ENCODE measurements at regions not wholly inside any gene's neighbourhood (a gene's known extent, or its start where the extent isn't known, plus 50 kb on each side); places are given as distances from the start of the nearest gene placed in this dataset.
"Not testable (repeated sequence)": the region's sequence is repeated elsewhere in the genome, so short reads cannot be mapped to it uniquely, and the experiment has no call there.

DNA sequence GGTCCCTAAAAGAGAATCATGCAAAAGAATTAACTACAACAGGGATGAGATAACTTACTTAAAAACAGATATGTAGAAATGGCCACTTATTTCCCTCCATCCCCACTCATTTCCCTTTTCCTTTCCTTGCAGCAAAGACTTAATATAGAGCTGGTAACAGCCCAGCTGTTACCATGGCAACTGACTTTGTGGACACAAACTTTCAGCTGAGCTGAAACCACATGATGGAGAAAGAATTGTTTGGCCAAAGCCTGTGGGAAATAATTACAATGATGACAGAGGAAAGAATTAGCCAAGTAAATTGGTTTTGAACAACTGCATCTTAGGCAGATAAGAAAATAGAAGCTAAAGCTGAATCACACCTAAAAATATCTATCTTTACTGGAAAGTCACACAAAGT, 364.9 kb downstream of the GALC start:
- no peak for DNase-seq

DNA sequence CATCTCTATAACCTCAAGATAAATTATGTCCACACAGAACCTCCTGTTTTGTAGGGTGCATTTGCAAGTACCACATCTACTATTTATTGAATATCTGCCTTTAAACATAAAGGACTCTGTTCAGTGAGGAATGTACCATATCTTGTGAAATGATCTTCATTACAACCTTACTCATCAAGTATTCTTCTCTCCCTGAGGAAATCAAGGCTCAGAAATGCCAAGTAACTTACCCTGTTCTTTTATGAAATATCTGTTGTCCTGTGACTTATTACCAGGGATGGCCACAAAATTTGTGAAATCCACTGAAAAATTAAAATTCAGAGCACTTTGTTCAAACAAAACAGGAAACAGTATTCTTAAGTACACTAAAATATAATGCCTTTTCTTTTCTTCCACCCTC, 366.7 kb downstream of the GALC start:
- no peak for DNase-seq

DNA sequence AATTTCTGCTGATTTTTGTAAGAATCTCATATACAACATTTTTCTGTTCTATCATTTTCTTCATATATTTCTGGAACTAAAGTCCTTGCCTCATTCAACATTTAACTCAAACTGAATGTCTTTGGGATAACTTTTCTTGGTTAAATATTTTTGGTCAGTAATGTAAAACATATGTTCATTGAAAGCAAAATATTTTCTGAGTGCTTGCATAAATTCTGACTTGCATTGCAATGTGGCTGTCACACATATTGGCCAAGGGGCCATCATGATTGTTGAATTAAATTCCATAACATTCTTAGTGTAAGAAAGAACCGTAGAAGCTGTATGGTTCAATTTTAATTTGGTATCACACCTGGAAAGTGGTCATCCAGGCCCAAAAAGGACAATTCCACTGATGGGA, 369.4 kb downstream of the GALC start:
- no peak for DNase-seq

DNA sequence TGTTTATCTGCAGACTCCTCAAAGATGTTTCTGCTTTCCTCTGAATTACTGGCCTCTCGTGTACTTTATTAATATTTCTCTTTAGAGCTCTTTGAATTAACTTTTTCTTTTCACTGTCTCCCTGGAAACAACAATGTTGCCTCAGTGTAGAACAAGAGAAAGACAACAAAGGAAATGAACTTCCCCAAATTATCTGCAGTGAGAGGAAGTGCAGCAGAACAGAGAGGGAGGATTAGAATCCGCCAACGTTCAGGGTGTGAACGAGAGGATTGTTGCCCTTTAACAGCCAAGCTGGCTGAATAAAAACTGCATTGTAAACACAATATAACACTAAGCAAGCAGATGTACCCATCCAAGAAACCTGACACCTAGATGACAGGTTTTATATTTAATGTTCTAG, 375.9 kb downstream of the GALC start:
- DNase-seq: no peak

DNA sequence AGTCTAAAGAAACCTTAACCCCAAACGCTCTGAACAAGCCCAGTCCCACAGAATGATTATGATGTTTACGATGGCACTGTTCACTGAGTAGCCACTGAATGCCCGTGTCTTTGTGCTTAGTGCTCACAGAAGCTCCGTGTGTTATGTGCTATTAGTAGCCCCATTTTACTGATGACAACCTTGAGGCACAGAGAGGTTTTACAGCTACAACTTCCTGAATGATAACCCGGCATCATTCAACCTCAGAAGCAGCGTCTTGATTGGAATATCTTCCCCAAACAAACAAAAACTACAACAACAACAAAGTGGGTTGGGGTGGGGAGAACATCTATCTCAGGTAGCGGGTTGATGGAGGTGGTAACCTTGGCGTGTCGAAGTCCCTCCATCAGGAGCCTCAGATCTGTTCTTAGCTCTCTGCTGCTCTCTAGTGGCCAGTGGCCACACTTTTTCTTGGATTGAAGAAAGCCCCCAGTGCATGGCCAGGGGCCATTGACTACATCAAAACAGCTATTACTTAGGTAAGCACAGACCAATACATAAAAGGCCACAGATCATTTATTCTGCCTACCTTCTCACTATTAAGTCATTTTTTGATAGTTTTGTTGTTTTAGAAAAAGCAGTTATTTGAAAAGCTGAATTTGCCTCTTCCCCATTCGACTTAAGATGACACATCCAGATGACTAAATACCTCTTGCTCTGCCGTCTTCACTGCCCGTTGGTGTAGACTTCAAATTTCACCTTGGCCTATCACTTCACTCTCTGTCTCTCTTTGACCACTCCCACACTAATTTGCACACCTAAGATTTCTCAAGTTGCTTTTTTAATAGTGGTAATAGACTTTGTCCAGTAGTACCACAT, 376.9 kb downstream of the GALC start:
- DNase-seq: no peak

DNA sequence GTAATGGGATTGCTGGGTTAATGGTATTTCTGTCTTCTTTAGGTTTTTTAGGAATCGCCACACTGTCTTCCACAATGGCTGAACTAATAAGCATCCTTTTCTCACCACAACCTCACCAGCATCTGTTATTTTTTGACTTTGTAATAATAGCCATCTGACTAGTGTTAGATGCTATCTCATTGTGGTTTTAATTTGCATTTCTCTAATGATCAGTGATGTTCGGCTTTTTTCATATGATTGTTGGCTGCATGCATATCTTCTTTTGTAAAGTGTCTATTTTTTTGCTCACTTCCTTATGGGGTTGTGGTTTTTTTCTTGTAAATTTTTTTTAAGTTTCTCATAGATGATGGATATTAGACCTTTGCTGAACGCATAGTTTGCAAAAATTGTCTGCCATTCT, 377.9 kb downstream of the GALC start:
- no peak for DNase-seq

DNA sequence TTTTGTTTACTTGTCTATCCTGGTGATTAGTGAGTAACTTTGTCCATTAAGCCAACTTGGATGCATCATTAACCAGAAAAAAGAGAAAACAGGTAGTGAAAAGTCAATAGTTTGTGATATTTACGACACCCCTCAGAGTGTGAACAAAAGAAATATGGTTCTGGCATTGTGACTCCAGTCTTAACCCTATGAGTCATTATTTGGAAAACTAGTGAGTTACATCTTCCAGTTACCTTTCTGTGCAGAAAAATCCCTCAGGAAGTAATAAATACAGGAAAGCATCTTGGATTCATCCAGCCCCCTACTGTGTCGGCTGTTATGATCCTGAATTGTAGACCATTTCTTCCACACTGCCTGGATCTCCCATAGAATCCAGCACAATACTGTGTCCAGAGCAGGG, 379.1 kb downstream of the GALC start:
- DNase-seq: no peak

DNA sequence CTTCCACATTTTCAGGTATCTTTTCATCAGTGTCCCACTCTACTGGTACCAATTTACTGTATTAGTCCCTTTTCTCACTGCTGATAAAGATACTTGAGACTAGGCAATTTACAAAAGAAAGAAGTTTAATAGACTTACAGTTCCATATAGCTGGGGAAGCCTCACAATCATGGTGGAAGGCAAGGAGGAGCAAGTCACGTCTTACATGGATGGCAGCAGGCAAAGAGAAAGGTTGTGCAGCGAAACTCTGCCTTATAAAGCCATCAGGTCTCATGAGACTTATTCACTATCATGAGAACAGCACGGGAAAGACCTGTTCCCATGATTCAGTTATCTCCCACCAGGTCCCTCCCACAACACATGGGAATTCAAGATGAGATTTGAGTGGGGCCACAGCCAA, 385.9 kb downstream of the GALC start:
- DNase-seq: not testable (repeated sequence)

DNA sequence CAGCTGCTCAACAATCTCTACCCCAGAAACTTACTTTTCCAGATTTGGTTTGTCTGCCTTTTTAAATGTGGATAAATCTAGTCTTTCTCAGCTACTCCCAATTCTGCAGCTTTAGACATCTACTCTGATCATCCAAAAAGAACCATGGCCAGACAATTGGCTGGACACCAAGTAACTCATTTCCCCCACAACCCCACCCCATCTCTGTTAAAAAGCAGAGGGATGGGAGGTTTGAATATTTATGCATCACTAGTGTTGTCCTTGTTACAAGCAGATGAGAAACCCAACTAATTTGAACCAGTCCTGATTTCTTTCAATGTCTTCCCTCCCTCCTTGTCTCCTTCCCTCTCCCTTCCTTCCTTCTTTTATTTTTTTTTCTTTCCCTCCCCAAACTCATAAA, 391.9 kb downstream of the GALC start:
- DNase-seq: no peak

DNA sequence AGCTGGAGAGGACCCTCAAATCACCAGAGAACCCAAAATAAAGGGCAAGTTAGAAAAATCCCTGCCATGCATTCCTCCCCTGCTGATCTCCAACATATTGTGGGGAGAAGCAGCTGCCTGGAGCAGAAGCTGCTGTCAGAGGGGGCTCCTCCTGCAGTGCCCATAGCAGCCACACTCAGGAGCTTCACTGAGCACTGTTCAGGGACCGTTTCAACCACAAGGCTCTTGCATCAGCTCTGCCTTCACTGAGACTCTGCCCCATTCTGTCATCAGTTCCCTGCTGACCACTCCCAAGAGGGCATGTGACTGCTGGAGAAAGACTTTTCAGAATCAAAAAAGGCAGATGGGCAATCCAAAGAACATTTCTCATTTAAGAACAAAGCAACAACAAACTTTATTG, 392.7 kb downstream of the GALC start:
- no peak for DNase-seq

DNA sequence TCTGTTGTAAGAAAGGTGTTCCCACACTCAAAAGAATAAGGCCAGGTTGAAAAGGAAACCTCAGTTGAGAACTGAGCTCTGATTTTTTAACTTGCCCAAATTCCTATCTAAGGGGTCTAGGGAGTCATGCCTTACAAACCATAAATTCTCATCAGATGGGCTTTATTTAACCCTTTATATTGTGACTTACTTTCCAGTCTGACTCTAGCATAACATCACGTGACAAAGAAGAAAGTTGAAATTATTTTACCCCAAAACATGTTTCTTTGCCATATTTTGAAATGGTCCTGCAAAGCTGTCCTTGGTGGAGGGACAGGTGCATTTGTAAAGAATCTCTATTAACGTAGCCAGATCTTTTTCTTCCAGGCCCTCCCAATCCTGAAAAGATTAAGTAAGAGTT, 411.7 kb downstream of the GALC start:
- no peak for DNase-seq

DNA sequence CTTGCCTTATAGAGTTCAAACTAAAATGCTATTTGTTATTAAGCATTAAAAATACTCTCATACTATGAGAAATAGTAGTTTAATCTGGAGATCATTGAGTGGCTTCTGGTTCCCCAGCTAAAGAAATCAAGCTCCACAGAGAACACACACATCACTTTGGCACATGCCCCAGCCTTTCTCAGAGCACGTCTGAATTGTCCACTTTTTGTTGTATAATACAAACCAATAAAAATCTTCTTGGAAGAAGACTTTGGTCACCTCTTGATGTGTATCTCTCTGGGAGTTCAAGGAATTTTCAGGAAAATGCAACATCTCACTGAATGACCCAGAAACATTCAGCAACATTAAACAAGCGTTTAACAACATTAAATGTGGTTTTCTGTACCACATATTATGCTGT, 413.9 kb downstream of the GALC start:
- no peak for DNase-seq

DNA sequence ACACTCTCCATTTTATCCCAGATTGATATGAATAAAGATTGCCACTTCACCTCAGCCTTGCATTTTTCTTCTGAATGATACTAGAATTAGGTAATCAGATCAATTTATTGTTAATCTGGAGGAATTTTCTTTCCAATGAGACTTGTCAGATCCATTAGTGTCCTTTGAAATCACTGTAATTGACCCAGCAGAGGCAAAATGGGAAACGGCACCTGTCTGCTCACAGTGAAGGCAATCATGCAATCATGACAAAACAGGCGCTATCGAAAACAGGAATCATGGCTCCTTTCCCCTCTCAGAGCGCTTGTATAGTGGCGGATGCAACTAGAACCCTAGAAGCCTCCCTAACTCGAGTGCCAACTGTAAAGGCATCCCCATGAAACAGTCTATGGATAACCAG, 417.6 kb downstream of the GALC start:
- DNase-seq: no peak

DNA sequence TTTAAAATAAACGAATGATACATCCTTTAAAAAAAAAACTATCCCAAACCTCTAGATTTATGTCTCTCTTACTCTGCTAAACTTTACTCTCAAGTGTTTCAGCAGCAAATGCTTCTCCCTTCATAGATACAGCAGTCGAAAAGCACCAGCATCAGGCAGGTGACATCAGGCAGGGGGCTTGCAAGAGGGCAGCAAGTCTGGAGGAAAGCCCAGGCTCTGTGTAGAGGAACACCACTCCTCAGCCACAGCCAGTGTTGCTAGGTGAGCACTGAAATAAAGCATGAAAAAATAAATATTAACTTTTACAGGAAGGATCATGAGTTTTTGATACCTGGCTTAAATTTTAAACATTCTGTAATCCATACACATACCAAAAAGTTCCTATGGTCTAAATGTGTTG, 419.4 kb downstream of the GALC start:
- DNase-seq: no peak

DNA sequence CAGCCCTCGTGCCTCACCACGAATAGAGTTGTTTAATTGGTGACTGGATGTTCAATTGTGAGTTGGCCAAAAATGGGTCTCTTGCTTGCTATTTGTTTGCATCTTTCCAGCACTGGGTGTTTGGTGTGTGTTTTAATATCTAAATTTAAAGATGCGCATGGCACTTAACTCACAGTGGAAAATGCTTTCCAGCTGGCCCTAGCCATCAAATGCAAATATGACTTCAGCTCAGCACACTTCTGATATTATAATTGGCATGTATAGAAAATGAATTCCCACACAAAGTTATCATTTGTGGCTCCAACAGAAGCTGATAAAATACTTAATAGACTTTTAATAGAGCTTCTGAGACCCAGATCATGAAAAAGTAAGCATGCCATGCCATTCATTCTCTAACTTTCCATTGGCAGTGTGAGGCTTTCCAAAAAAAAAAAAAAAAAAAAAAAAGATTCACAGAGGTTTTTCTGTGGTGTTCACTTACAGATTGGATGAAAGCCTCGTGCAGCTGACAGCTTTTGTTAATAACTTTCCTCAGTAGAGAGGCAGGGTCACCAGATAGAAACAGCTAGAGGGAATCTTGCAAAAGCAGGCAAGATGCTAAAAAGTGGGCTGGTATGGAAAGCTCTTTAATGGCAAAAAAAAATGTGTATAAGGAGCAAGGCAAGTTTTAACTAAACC, 425.2 kb downstream of the GALC start:
- DNase-seq: no peak

DNA sequence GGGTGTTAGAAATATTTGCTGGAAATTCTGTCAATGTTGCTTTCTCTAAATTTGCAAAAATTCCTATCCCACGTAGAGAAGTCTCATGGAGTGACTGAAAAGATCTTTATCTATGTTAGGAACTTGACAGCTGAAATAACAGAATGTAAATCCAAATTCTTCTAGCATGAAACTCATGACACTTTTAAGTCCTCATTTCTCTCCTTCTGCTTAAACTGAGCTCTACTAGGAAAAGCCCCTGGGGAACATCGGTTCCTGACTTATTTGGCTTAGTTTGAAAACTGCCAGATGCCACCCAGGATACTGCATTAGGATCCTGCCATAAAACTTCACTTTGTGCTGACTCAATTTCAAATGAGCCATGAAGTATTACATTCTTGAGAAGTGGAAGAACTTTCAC, 426.0 kb downstream of the GALC start:
- DNase-seq: no peak

DNA sequence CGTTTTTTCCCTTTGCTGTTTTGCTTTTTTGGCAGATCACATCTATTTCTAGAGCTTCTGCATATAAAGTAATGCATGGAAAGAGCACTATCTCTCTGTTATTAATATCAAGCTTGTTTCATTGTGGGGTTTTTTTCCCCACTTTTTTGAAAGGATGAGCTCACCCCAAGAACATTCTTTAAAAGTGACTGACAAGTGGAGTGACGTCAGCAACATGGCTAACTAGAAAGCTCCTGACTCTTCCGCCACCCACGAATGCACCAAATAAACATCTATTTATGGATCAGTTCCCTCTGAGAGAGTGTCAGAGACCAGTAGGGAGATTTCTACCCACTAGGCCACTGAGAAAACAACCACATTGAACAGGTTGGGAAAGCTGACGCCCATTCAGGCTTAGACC, 445.4 kb downstream of the GALC start:
- DNase-seq: no peak

DNA sequence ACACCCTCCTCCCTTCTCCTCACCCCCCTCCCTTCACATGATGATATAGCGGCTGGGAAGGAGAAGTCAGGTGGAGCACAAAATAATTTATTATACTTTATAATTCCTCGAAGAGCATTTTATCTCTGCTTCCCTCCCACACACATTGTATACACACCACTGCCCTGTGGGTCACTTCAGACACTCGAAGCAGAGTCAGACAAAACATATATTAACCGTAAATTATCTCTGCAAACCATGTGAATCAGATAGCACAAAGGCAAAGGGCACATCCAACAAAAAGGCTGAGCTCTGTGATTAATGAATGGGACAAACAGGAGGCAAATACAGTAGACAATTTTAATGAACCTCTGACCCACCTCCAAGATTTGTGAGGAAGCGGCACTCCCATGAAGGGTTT, 450.7 kb downstream of the GALC start:
- no peak for DNase-seq

DNA sequence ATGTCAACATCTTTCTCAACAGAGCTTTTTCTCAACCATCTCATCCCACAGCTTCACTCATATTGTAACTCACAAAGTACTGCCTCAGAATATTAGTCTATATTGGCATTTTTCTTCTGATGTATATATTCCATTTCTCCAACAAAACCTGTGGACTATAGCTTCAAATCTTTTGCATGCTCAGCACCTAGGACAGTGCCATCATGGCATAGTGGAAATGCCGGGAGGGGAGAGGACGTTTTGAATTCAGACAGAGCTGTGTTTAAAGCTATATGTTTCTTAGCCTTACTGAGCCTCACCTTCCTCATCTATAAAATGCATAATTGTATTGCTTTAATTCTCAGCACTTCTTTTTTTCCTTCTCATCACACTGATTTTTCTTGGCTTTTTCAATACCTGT, 452.6 kb downstream of the GALC start:
- no peak for DNase-seq

DNA sequence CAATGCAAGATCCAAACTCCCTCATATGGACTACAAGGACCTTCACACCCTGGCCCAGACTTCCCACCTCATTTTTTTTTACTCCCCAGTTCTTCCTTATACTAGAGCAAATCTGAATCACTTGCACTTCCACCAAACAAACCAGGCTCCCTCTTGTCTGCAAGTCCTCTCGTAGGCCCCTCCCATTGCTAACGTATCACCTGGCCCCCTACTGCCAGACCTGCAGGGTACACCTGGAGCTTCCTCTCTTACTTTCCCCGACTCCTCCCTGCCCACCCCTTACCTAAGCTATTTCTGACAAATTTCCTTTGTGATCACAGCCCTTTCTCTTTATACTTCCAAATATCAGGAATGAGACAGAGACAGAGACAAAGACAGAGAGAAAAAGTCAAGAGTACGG, 463.9 kb downstream of the GALC start:
- DNase-seq: no peak

DNA sequence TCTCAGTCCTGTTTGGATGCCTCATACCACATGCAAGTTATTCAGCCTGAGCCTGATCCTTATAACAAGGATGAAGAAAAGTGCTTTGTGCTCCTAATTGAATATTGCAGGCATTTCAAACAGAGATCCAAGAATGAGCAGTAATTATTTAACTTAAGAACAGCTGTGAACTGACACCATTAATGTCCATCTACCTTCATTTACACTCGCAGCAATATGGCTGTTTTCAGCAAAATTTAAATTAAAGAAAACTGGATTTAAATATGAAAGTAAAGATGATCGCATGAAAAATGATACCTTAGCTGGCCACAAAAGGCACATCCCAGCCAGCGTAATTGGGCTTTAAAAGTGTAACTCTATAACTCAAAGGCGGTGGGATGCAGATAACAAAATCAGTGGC, 466.3 kb downstream of the GALC start:
- no peak for DNase-seq

DNA sequence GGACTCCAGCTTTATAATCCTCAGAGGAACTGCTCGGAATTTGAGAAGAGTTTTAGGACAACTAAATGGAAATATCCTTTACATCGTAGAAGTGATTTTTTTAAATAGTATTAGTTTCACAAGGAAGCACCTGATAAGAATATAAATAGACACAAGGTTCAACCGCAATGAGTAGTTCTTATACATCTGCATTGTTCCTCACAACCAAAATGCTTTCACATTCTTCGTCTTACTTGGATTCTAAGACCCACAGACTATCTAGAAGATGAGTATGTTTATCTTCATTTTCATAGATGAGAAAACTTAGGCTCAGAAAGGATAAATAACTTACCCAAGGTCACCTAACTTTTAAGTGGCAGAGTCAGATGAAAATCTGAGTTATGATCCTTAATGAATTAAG, 469.0 kb downstream of the GALC start:
- no peak for DNase-seq

DNA sequence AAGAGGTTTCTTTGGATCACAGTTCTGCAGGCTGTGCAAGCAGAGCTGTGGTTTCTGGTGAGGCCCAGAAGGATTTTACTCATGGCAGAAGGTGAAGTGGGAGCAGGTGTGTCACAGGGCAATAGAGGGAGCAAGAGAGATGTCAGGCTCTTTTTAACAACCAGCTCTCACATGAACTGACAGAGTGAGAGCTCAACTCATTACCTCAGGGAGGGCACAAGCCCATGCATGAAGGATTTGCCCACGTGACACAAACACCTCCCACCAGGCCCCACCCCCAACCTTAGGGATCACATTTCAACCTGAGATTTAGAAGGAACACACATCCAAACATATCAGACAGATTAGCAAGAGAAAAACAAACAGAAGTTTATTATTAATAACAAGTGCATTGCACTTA, 470.4 kb downstream of the GALC start:
- DNase-seq: no peak

DNA sequence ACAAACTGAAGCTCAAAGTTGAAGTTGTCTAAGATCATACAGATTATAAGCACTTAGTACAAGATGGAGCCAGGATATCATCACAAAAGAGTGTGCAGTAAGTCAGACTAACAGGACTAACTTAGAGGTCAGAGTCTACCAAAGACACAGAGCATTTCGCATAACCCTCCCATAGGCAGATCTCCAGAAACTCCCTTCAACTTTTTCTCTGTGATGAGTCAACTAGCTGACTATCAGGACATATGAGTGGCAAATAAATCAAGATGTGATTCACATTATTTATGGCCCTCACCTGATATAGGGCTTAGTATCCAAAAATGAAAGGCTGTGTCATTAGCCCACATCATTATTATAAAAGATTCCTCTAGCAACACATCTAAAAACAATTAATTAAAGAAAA, 484.6 kb downstream of the GALC start:
- DNase-seq: no peak

DNA sequence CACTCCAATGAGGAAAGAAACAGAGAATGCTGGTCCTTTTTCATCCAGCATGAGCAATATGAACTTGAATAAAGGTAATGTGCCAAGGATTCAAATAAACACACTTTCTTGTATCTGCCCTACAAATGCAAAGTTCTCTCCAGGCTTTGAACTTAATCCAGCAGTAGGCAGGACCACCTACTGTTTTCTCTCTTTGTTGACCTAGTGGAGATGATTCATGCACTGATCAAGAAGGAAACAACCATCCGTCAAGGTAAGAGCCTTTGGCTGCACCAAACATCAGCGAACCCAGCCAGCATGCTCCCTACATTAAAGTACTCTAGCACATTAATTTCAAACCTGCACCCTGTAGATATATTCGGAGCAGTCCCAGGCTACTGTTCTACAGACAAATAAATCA, 489.3 kb downstream of the GALC start:
- no peak for DNase-seq

Measured in CD4-positive, alpha-beta T cell treated with Interleukin-15 for 1 hour (primary cell).